Caki2 (cell line): ENCODE measurements at regions not wholly inside any gene's neighbourhood (a gene's known extent, or its start where the extent isn't known, plus 50 kb on each side); places are given as distances from the start of the nearest gene placed in this dataset.

Experiments
- DNase-seq: peaks from one replicate; pipeline ENCODE4 v3.0.0-alpha.2; 2015; ENCODE audit warnings: low read depth
- in situ Hi-C: cut with HindIII; loops from 2 replicates; pipeline ENCODE4 v1.10.0; 2016; ENCODE audit warnings: low sequenced_read_pairs, low pct_unique_long_range_greater_than_20kb, mixed read lengths

DNA sequence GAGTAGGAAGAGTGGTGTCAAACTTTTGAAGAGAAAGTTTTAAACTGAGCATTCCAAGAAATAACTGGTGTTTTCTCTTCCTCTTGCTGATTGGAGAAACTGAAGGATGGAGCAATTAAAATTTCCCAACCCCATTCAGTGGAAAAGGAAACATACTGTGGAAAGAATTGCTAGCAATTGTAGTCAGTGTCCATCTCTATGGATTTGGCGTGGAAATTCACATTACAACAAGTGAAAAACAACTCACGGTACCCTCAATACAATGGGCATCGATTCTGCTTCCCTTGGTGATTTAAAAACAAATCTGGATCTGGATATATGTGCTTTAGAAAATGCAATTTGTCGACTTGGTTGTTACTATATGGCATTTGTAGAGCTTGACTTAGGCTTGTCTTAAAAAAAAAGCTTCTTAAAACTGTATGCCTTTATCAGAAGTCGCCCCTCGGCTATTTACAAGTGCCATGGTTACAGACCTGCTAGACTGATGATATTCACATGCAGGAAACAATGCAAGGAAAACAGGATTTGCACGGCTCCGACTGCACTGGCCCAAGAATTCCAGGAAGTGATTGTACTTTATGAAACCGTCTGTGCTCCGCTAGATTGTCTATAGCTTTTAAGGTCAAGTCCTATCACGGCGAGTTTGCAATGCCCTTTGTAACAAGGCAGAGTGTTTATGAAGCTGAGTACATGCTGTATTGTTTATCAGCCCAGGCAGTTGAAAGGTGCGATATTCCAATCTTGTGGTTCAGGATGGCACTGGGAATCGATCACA lies 131.7 kb upstream of the PHACTR1 start:
- in situ Hi-C loops: no loop called here
- DNase-seq: no peak

DNA sequence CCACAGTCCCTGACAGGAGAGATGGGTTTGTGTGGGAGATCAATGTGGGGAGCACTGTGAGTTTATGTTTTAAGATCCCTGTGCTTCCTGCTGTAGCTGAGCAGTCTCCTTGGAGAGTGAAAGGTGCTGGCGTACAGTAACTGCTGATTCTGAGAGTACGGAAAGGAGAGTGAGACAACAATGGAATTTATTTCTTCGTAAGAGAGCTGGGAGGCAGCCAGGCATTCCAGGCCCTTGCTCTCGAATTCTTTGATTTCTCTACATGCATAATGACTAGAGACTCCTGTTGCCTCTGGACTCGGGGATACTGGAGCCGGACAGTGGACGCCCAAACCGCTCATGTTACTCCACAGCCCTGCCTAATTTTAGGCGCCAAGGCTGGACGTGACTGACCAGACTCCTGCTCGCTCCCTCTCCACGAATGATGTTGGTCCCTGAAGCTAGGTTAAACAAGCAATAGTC lies 131.0 kb upstream of the PHACTR1 start:
- no peak for DNase-seq
- in situ Hi-C loops: no loop called here

DNA sequence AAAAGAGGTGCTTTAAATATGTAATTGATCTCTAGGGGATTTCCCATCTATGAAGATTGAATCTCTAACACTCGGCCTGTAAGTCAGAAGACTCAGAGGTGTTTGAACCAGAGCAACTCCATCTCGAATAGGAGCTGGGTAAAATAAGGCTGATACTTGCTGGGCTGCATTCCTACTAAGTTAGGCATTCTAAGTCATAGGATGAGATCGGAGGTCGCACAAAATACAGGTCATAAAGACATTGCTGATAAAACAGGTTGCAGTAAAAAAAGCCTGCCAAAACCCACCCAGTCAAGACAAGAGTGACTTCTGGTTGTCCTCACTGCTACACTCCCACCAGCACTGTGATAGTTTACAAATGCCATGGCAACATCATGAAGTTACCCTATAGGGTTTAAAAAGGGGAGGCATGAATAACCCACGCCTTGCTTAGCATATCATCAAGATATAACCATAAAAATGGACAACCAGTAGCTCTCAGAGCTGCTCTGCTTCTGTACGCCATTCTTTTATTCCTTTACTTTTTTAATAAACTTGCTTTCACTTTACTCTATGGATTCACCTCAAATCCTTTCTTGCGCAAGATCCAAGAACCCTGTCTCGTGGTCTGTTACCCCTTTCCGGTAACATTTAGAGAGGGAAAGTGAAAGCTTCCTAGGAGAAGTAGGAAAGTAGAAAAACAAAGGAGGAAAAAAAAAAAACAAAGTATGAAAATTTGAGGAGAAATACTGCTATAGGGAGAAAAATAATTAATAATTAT lies 129.7 kb upstream of the PHACTR1 start:
- no peak for DNase-seq
- in situ Hi-C loops: no loop called here

DNA sequence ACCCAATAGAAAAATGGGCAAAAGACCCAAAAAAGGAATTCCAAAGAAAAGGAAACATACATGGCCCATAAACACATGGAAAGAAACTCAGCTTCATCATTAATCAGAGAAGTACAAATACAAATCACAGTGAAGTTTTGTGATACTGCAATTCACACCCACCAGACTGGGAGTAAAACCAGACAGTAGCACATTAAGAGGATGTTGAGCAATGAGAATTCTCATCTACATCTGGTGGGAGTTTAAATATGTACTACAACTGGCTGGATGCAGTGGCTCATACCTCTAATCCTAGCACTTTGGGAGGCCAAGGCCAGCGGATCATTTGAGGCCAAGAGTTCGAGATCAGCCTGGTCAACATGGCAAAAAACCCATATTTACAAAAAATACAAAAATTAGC lies 125.7 kb upstream of the PHACTR1 start:
- no peak for DNase-seq
- in situ Hi-C loops: no loop called here

DNA sequence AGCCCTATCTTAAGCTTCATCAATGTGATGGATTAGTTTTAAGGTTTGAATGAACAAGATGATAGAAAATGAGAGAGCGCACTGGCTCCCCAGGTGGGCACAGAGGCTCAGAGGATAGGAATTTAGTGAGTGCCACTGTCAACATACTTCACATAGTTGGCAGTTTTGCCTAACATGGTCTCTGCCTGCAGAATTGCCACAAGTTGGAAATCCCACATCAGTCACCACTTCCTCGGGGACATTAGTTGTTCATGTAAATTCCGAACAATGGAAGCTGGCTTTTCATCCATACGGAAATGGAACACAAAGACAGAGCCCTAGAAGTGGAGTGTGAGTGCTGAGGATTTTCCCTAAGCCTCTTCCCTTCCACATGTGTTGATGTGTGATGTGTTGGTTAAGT lies 123.9 kb upstream of the PHACTR1 start:
- peak; percentile 38 for DNase-seq
- in situ Hi-C loops: no loop called here

DNA sequence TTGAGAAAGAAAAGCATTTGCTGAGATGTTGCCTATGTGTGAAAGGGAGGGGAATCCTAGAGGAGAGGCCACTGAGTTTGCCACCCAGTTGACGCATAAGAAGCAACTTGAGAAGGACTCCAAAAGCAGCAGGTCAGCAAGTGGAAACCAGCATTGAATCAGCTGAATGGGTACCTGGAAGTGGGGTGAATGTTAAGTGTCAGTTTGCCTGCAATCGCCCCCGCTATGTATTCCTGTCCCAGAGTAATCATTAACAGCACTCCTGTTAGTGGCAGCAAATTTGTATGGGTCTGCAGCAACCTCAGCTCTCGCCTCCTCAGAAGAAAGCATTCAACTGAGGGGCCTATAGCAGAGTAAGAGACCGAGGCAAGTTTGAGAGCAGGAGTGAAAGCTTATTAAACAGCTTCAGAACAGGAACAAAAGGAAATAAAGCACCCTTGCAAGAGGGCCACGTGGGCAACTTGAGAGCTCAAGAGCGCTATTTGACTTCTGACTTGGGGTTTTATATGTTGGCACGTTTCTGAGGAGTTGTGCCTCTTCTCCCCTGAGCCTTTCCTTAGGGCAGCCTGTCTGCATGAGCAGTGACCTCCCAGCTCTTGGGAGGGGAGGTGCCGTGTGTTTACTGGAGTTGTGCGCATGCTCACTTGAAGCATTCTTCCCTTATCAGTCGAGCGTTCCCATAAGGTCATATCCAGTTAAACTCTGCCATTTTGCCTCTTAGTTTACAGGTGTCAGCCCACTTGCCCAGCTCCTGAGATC lies 122.6 kb upstream of the PHACTR1 start:
- in situ Hi-C loops: no loop called here
- DNase-seq: no peak

DNA sequence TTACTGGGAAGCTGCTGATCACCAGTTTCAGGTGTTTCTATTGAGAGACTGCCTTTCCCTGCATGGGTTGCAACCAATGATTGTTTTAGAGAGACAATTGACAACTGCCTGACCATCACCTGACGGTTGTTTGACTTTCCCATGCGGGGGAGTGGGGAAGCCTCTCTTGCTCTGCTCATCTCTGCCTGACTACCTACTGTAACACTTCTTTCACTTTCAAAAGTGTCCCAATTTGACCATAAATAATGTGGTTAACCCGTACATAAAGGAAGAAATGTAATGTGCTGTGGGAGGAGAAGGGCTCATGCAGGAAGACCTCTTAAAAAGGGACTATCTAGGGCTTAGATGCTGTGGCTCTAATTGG lies 122.1 kb upstream of the PHACTR1 start:
- DNase-seq: no peak
- in situ Hi-C loops: no loop called here

DNA sequence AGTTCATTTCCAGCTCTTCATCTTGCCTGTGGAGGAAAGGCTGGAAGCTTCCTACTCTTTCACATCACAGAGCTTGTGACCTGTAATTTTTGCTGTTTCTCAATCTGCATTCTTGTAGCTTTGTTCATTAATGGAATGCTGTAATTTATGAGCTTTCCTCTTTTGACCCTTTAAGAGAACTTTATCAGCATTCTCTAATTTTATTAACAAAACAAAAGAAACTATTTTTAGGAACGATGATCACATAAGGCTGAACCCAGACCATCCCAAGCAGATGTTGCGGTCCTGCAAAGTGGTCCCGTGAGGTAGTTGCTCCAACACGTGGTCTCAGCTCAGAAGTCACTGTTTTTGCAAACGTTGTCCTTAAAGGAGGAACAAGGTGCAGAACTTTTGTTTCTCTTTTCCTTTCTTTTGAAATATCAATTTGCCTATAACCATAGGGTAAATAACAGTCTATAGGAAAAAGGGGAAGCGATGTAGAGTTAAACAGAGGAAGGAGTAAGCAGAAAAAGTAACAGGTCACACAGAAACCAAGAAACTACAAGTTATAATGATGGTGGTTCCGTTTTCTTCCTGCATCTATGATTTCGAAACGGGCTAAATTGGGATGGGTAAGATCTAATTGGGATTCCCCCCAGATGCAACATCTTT lies 121.3 kb upstream of the PHACTR1 start:
- DNase-seq: no peak
- in situ Hi-C loops: no loop called here

DNA sequence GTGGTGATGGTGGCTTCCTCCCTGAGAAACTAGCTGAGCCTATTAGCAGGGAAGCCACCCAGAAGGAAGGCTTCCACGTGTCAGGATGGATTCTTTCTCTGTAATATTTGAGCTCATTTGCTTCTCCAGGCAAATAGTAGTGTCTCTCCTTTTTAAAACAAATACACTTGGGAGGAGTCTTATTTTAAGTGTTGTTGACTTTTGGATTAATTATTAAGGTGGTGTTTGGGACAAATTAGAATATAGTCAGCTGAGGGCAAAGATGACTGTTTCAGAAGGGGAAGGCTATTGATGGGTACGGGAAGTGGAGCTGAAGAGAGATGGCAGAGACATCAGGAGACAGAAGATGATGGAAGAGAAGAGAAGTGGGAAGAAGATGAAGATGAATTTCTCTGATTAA lies 119.8 kb upstream of the PHACTR1 start:
- no peak for DNase-seq
- in situ Hi-C loops: no loop called here

DNA sequence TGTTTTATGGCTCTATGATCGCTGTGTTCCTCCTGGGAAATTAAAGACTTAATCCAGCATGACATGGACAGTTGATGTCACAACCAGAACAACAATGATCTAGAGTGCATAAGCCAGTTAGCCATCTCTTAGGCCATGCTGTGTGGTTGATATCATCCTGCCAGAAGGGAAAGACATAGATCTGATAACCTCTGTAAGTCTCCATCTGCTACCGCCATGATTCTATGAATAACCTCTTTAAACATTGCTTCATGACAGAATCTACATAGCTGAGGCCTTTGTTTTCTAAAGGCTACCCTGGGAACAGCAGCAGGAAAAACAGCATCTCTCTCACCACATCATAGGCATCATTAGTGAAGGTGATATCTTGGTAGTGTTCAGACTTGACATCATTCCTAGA lies 117.6 kb upstream of the PHACTR1 start:
- no peak for DNase-seq
- in situ Hi-C loops: no loop called here

DNA sequence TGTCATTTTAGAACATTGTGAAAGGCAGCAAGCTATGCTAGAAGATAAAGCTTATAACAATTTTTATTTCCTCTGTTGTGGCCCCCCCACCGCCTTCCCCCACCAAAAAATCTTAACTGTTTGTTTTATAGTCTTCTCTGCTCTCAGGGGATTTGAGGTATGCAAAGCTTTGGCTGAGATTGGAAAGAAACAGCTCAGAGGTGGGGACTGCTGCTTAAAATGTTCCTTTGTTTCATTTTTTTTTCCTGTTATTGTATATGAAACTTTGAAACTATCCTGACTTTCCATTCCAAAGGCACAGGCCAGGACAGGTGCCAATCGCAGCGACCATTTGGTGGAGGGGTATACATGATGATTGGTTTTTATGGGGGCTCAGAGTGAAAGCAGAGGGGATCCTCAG lies 114.7 kb upstream of the PHACTR1 start:
- in situ Hi-C loops: no loop called here
- DNase-seq: no peak

DNA sequence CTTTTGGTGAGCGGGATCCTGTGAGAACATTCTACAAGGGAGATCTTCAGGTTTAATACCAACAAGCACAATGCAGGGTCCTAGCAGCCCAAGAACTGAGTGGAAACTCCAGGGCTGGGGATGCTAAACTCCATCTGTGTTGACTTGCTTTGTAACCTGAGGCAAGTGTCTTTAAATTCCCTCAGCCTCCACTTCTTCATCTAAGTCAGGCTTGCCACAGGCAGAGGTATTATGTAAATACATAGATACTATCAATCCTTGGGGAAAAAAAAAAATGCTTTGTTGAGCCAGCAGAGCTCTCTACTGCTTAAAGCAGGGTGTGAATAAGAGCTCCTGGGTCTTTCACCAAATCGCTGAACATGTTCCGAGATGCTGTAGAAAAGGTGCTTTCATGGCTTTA lies 114.2 kb upstream of the PHACTR1 start:
- in situ Hi-C loops: no loop called here
- DNase-seq: no peak

DNA sequence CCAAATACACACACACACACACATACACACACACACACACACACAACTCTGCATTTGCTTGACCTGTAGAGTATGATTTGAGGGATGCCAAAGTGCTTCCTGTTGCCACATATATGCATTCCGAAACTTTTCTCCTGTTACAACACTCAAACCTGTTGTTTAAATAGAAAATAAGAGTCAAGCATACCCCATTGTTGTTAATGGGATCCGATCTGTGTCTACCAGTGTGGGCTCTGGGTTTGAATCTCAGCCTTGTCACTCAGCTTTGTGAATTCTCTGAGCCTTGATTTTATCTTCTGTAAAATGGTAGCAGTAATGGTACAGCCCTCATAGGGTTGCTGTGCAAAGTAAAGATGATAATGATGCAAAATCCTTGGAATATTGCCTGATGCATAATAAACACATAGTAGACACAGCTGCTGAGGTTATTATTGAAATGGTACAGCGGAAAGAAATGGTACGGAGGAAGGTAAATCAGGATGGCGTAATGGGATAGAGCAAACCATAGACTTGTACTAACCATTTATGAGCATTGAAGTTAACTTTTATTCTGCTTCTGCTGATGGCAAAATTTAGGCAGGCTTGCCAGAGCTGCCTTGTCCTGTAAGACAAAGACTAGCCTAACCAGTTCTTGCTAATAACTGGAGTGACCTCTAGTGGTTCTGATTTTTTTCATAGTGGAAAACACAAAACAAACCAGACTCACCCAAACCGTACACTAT lies 113.5 kb upstream of the PHACTR1 start:
- in situ Hi-C loops: no loop called here
- DNase-seq: peak; percentile 59

DNA sequence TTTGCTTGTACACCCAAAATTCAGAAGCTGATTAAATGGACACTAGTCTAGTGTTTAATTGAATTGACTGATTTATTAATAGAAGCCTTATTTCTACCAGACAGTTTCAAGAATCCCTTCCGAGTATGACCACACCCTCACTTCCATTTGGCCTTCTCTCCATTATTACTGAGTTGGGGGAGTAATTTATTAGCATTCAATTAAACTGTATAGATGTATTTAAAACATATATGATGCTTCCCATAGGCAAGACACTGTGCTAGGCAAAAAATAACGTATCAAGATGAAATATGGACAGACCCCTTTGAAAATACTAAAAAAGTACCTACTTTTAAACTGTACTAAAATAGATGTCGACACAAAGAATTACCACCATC lies 112.9 kb upstream of the PHACTR1 start:
- DNase-seq: no peak
- in situ Hi-C loops: no loop called here

DNA sequence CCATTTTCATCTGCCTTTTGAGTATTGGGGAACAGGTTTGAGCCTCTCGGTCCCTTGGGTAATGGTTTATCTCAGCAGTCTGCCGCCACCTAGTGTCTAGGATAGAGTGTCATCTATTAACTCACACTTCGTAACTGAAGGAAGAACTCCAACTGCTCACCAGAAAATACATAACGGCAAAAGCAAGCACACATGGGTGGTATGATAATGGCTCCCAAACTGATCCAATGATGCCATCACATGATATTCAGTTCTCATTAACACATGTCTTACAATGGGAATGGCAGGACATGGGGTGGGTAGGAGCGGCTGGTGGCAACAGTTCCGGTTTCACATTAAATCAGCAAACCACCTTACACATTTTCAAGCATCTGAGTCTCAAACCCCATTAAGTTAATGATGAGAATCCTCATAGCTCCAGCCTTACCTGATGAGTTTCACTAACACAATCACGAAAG lies 110.7 kb upstream of the PHACTR1 start:
- in situ Hi-C loops: no loop called here
- peak; percentile 51 for DNase-seq

DNA sequence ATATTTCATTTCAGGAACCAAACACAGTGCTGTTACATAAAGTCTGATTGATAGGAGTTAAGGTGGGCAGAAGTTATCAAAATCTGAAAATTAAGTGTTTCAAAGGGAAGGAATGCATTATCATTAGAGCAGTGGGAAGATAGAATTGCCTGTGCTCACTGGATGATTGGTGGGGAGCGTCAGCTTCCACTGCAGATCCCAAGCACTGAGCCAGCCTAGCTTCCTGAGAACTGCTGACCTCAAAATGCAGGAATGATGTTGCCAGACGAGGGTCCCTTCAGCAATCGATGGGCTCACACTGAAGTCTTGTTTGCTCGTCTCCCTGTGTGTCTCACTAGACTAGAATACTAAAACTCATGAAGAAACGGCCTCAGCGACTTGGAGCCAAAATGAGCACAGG lies 110.0 kb upstream of the PHACTR1 start:
- in situ Hi-C loops: no loop called here
- DNase-seq: no peak

DNA sequence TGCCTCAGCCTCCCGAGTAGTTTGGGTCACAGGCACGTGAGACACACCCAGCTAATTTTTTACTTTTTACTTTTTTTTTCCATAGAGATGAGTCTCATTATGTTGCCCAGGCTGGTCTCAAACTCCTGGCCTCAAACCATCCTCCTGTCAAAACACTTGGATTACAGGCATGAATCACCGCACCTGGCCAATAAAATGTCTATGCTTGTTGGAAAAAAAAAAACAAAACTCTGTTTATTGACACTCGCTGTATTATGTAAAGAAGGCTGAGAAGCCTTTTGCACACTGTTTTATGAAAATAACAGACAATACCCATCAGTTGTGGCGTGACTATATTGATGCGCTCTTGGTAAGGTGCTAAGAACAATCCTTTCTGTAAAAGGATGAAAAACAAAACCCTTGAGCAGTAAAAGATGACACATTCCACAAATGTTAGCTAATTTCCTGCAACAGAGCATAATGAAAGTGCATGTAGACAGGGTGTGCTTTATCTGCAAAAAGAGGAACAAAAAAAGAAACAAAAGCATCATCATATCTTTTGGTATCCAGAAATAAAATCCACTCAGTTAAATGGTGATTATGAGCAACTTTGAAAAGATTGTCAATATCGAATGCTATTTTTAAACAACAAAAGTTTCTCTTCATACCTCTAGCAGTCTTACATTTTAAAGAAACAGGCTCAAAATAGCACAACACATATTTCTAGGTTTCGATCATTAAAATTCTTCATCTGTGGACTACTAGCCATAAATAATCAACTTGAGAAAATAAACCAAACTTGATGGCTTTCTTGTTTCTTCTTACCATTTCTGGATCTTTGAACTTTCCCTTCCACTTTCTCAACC lies 108.3 kb upstream of the PHACTR1 start:
- in situ Hi-C loops: no loop called here
- DNase-seq: no peak
